ENCODE measurements at regions not wholly inside any gene's neighbourhood (a gene's known extent, or its start where the extent isn't known, plus 50 kb on each side); places are given as distances from the start of the nearest gene placed in this dataset.

DNA sequence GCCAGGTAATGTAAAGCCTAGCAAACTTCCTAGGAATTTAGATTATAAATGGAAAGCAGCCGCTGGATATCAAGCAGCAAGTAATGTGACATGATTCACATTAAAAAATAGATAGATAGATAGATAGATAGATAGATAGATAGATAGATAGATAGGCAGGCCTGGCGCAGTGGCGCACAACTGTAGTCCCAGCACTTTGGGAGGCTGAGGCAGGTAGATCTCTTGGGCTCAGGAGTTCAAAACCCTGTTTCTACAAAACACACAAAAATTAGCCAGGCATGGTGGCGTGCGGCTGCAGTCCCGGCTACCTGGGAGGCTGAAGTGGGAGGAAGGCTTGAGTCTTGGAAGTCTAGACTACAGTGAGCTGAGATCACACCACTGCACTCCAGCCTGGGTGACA is 236.9 kb downstream of the SLITRK6 start:
- TF ChIP-seq POLR2AphosphoS5 (IDR thresholded peaks at IDR 0.05; ENCODE audit: low read depth, low read length) (no peak), POLR2A (IDR thresholded peaks at IDR 0.05; ENCODE audit: low read depth, low read length) (no peak), TAF1 (IDR thresholded peaks at IDR 0.05; ENCODE audit: borderline replicate concordance, low read depth, low read length) (no peak)
